DND-41 (cell line): ENCODE measurements at regions not wholly inside any gene's neighbourhood (a gene's known extent, or its start where the extent isn't known, plus 50 kb on each side); places are given as distances from the start of the nearest gene placed in this dataset.

ENCODE experiments used
- ATAC-seq: fragments of 200-7000 bp; cut with Tn5 transposase; 3 replicates; pipeline ENCODE4 v1.9.1; 2021; ENCODE audit warnings: low read depth; ENCODE audit not compliant: insufficient read depth
- DNase-seq: peaks from one replicate; pipeline ENCODE4 v3.0.0-alpha.2; 2020
- H2AFZ ChIP-seq: 2 replicates; pipeline ENCODE4 v1.6.0; 2012; ENCODE audit warnings: low read depth, low read length
- H3K27ac ChIP-seq: 2 replicates; pipeline ENCODE4 v1.5.1; 2012; ENCODE audit warnings: low read length, inconsistent platforms
- H3K27me3 ChIP-seq: fragments of 200-600 bp; sonication (generic); 2 replicates; pipeline ENCODE4 v1.6.0; 2012; ENCODE audit warnings: low read length, mild to moderate bottlenecking, inconsistent platforms; ENCODE audit not compliant: insufficient read depth, poor library complexity
- H3K36me3 ChIP-seq: 2 replicates; pipeline ENCODE4 v1.5.1; 2012; ENCODE audit warnings: low read length, inconsistent platforms; ENCODE audit not compliant: insufficient read depth
- H3K4me1 ChIP-seq: 2 replicates; pipeline ENCODE4 v1.5.1; 2012; ENCODE audit warnings: mild to moderate bottlenecking, low read length; ENCODE audit not compliant: insufficient read depth
- H3K4me2 ChIP-seq: 2 replicates; pipeline ENCODE4 v1.6.0; 2012; ENCODE audit warnings: mild to moderate bottlenecking, moderate library complexity, low read length, inconsistent platforms; ENCODE audit not compliant: insufficient read depth
- H3K4me3 ChIP-seq, 2 experiments: fragments of 200-600 bp in 1 of 2; shearing (Covaris generic) in 1 of 2; 2 replicates each; pipeline ENCODE4 v1.5.1; 2012 to 2016; ENCODE audit warnings: inconsistent platforms in 2 of 2, low read length in 2 of 2, mild to moderate bottlenecking in 2 of 2, low read depth in 1 of 2, moderate library complexity in 1 of 2
- H3K79me2 ChIP-seq: 2 replicates; pipeline ENCODE4 v1.6.0; 2012; ENCODE audit warnings: low read length, inconsistent platforms; ENCODE audit not compliant: insufficient read depth
- H3K9ac ChIP-seq: 2 replicates; pipeline ENCODE4 v1.6.0; 2012; ENCODE audit warnings: low read depth, mild to moderate bottlenecking, inconsistent platforms, low read length, moderate library complexity
- H3K9me3 ChIP-seq: 2 replicates; pipeline ENCODE4 v1.5.1; 2012; ENCODE audit warnings: low read length, moderate library complexity, mild to moderate bottlenecking, inconsistent platforms; ENCODE audit not compliant: insufficient read depth, severe bottlenecking
- H4K20me1 ChIP-seq: 2 replicates; pipeline ENCODE4 v1.6.0; 2012; ENCODE audit warnings: low read length; ENCODE audit not compliant: insufficient read depth
- CTCF ChIP-seq: IDR thresholded peaks from 2 replicates; pipeline ENCODE4 v1.5.1; 2012; ENCODE audit warnings: borderline replicate concordance, low read length, moderate library complexity, mild to moderate bottlenecking; ENCODE audit not compliant: poor library complexity, severe bottlenecking; ENCODE audit errors: extremely low read depth
- EZH2 ChIP-seq: IDR thresholded peaks from 3 replicates; pipeline ENCODE4 v1.6.1; 2012; ENCODE audit warnings: borderline replicate concordance, low read depth, mild to moderate bottlenecking, moderate library complexity, low read length, inconsistent platforms; ENCODE audit not compliant: severe bottlenecking

- TF ChIP-seq EZH2: no peak
- DNase-seq (no peak), ATAC-seq (no peak)
- H3K4me2 ChIP-seq: no peak overlapping the region
- H3K27ac ChIP-seq: no peak overlapping the region
- H3K4me1 ChIP-seq: no peaks in the 10 kb centered on the region
- H3K4me3 ChIP-seq: no peak overlapping the region
- H3K9ac ChIP-seq: no peak overlapping the region
- no peak overlapping the region for H2AFZ ChIP-seq
- no peaks in the 10 kb centered on the region for H3K9me3 ChIP-seq
- no peaks in the 10 kb centered on the region for H4K20me1 ChIP-seq
- H3K79me2 ChIP-seq: no peaks in the 10 kb centered on the region
- H3K36me3 ChIP-seq: no peaks in the 10 kb centered on the region
- H3K27me3 ChIP-seq: no peaks in the 10 kb centered on the region
These were observed 567.0 kb downstream of the CETN3 start for GRCh38 chr5:89842531-89842930.

GRCh38 chr5:89840906-89841305, 568.6 kb downstream of the CETN3 start:
- H3K36me3 ChIP-seq: no peaks in the 10 kb centered on the region
- no peak overlapping the region for H3K4me2 ChIP-seq
- no peak overlapping the region for H3K9ac ChIP-seq
- TF ChIP-seq EZH2: no peak
- no peak for TF ChIP-seq CTCF
- DNase-seq (no peak), ATAC-seq (no peak)
- H3K4me1 ChIP-seq: no peaks in the 10 kb centered on the region
- no peak overlapping the region for H3K27ac ChIP-seq
- H3K27me3 ChIP-seq: no peaks in the 10 kb centered on the region
- H3K4me3 ChIP-seq: no peak overlapping the region
- H3K9me3 ChIP-seq: no peaks in the 10 kb centered on the region
- no peak overlapping the region for H2AFZ ChIP-seq
- no peaks in the 10 kb centered on the region for H3K79me2 ChIP-seq
- no peaks in the 10 kb centered on the region for H4K20me1 ChIP-seq

- Histone ChIP-seq H2AFZ (no peak overlapping the region), H3K9me3 (no peaks in the 10 kb centered on the region), H3K9ac (no peak overlapping the region), H3K4me3 (no peak overlapping the region), H3K27ac (no peak overlapping the region), H4K20me1 (no peaks in the 10 kb centered on the region), H3K4me1 (no peaks in the 10 kb centered on the region), H3K36me3 (no peaks in the 10 kb centered on the region), H3K27me3 (no peaks in the 10 kb centered on the region), H3K4me2 (no peak overlapping the region), H3K79me2 (no peaks in the 10 kb centered on the region)
- TF ChIP-seq EZH2 (no peak), CTCF (no peak)
- DNase-seq (no peak), ATAC-seq (no peak)
These were observed 578.9 kb downstream of the CETN3 start for GRCh38 chr5:89830691-89831090.

GRCh38 chr5:89827960-89828359, 581.6 kb downstream of the CETN3 start:
- Histone ChIP-seq H3K4me1 (no peaks in the 10 kb centered on the region), H3K4me3 (no peak overlapping the region), H4K20me1 (no peaks in the 10 kb centered on the region), H3K27me3 (no peaks in the 10 kb centered on the region), H3K79me2 (no peaks in the 10 kb centered on the region), H3K27ac (no peak overlapping the region), H2AFZ (no peak overlapping the region), H3K9me3 (no peaks in the 10 kb centered on the region), H3K36me3 (no peaks in the 10 kb centered on the region), H3K9ac (no peak overlapping the region), H3K4me2 (no peak overlapping the region)
- ATAC-seq (no peak), DNase-seq (no peak)
- no peak for TF ChIP-seq CTCF
- TF ChIP-seq EZH2: no peak
